RWPE1 (cell line): ENCODE measurements at regions not wholly inside any gene's neighbourhood (a gene's known extent, or its start where the extent isn't known, plus 50 kb on each side); places are given as distances from the start of the nearest gene placed in this dataset.

ENCODE experiments used
- CTCF ChIA-PET: fragments of 350-600 bp; sonication (Branson Sonifier 250); formaldehyde crosslinking; extraction: SDS; loops from one replicate; lab custom pipeline; 2021; lab: Yijun Ruan, JAX
- POLR2A ChIA-PET: fragments of 400-600 bp; formaldehyde crosslinking; extraction: SDS; loops from one replicate; lab custom pipeline; 2020; ENCODE audit warnings: antibody characterized with exemption; ENCODE audit not compliant: low non-redundant PET; lab: Yijun Ruan, JAX
- DNase-seq: peaks from one replicate; pipeline ENCODE4 v3.0.0; 2012; ENCODE audit warnings: low spot score
- H3K27ac ChIP-seq: fragments of 450-650 bp; 2 replicates; pipeline ENCODE4 v1.5.1; 2017
- CTCF ChIP-seq: fragments of 450-650 bp; conservative IDR thresholded peaks from 2 replicates; pipeline ENCODE4 v1.5.1; 2017; ENCODE audit warnings: low read depth, mild to moderate bottlenecking

- no peak overlapping the region for H3K27ac ChIP-seq
- POLR2A ChIA-PET: no interaction called here
- TF ChIP-seq CTCF: no peak
- no peak for DNase-seq
- CTCF ChIA-PET: no interaction called here
Observed at GRCh38 chr20:47969426-47969825, 184.1 kb upstream of the SULF2 start.

GRCh38 chr20:47968541-47969310 is 183.4 kb upstream of the SULF2 start:
- ChIA-PET POLR2A (no interaction called here), CTCF (interaction anchor here (0.9 kb wide), 1 partner anchor 653 kb away, joined by 5 read pairs; no protein-coding TSS in a partner anchor)

GRCh38 chr20:47964149-47964548 is 178.9 kb upstream of the SULF2 start:
- H3K27ac ChIP-seq: no peak overlapping the region
- no peak for DNase-seq
- no peak for TF ChIP-seq CTCF
- POLR2A ChIA-PET: interaction anchor here (0.5 to 0.6 kb wide), 2 partner anchors 16 to 168 kb away, joined by 3 read pairs; no protein-coding TSS in a partner anchor
- CTCF ChIA-PET: no interaction called here

More at GRCh38 chr20:47968541-47969310, 183.4 kb upstream of the SULF2 start:
- no peak for DNase-seq
- TF ChIP-seq CTCF: no peak
- H3K27ac ChIP-seq: no peak overlapping the region

DNA sequence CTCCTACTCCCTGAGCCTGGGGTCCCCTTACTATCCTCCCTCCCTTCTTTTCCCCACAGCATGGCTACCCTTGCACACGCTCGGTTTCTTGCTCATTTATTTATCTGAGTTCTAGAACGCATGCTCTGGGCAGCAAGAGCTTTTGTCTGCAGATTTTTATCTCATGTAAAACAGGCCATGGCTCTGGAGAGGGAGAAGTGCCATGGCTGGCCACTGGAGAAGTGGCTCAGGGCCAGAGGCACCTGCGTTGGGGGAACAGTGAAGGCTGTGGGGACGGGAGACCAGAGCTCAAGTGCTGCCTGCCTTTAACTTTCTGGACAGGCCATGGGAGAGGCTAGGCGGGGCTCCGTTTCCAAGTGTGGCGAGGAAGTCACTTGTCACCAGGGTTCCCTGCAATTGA is 177.7 kb upstream of the SULF2 start:
- POLR2A ChIA-PET: no interaction called here
- DNase-seq: no peak
- CTCF ChIA-PET: interaction anchor here (0.6 to 1.1 kb wide), 3 partner anchors 9 to 904 kb away, joined by 3 to 4 read pairs (median 3); no protein-coding TSS in a partner anchor
- TF ChIP-seq CTCF: no peak
- no peak overlapping the region for H3K27ac ChIP-seq

- DNase-seq: no peak
- CTCF ChIA-PET: interaction anchor here (0.7 to 1.1 kb wide), 4 partner anchors 10 to 905 kb away, joined by 3 to 4 read pairs (median 4); no protein-coding TSS in a partner anchor
- H3K27ac ChIP-seq: no peak overlapping the region
- TF ChIP-seq CTCF: no peak
- POLR2A ChIA-PET: no interaction called here
Observed at GRCh38 chr20:47962286-47962963, 177.1 kb upstream of the SULF2 start.

GRCh38 chr20:47960769-47961541 is 175.7 kb upstream of the SULF2 start:
- DNase-seq: no peak
- CTCF ChIA-PET: no interaction called here
- TF ChIP-seq CTCF: no peak
- POLR2A ChIA-PET: no interaction called here
- H3K27ac ChIP-seq: no peak overlapping the region
